ENCODE measurements at regions not wholly inside any gene's neighbourhood (a gene's known extent, or its start where the extent isn't known, plus 50 kb on each side); places are given as distances from the start of the nearest gene placed in this dataset.

DNA sequence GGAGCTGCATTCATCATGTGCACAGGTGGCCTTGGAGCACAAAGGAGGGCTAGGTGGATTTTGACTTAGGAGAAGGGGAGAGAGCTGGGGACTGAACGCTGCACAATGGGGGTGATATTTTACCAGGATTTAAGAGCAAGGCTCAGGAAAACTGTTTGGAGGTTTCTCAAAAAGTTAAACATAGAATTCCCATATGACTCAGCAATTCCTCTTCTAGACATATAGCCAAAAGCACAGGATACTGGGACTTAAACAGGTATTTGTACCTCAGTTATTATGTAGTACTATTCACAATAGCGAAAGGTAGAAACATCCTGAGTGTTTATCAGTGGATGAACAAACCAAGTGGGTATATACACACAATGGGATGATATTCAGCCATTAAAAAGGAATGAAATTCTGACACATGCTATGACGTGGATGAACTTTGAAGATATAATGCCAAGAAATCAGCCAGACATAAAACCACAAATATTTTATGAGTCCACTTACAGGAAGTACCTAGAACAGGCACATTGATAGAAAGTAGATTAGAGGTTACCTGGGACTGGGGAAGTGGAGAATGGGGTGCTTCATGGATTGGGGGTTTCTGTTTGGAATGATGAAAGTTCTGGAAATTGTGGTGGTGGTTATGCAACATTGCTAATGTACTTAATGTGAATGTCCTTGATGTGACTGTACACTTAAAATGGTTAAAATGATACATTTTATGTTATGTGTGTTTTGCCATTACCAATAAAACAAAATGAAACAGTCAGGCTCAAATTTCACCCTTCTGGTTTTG lies 216.9 kb downstream of the HAUS1 start:
- POLR2A ChIA-PET (ENCODE audit: unreplicated experiment), result interaction anchor here (0.6 kb wide), 1 partner anchor 61 kb away, joined by 3 read pairs; no protein-coding TSS in a partner anchor
- Histone ChIP-seq H3K36me3 (ENCODE audit: low read depth, low read length) (no peaks in the 10 kb centered on the region), H3K9me3 (ENCODE audit: low read length) (no peaks in the 10 kb centered on the region), H3K79me2 (ENCODE audit: low read length) (no peaks in the 10 kb centered on the region), H3K27ac (ENCODE audit: low read length) (peak overlapping the region; percentile 99), H3K4me2 (ENCODE audit: low read length) (peak overlapping the region; percentile 84), H3K4me1 (ENCODE audit: insufficient read depth, low read length) (peaks cover 53% of the 10 kb centered on the region), H3F3A (ENCODE audit: low read length, unreplicated experiment) (no peaks in the 10 kb centered on the region), H3K4me3 (ENCODE audit: low read length) (peak overlapping the region; percentile 25; the same call in 1 of the 2 replicates), H3K9me2 (replicated peaks; ENCODE audit: low read length) (no peaks in the 10 kb centered on the region), H3K9ac (ENCODE audit: low read length) (peak overlapping the region; percentile 81), H3K27me3 (ENCODE audit: low read length) (no peaks in the 10 kb centered on the region), H4K20me1 (ENCODE audit: low read length) (no peaks in the 10 kb centered on the region), H2AFZ (ENCODE audit: low read length) (no peak overlapping the region)
- ATAC-seq (peak; percentile 34), DNase-seq (peak; percentile 81)
- intact Hi-C loops (cut with micrococcal nuclease), result loop anchor here (5.0 kb wide), 1 partner anchor 146 kb away; no protein-coding TSS in a partner anchor
- TF ChIP-seq EZH2 (IDR thresholded peaks at IDR 0.05; ENCODE audit: low read length, unreplicated experiment) (no peak), EZH2phosphoT487 (IDR thresholded peaks at IDR 0.05; ENCODE audit: borderline replicate concordance, low read length) (no peak)
- CTCF ChIA-PET, result interaction anchor here (0.6 to 1.4 kb wide), 2 partner anchors 40 to 59 kb away, joined by 3 to 4 read pairs; no protein-coding TSS in a partner anchor
- BruUV-seq (replicated peaks), result no TSS peak

DNA sequence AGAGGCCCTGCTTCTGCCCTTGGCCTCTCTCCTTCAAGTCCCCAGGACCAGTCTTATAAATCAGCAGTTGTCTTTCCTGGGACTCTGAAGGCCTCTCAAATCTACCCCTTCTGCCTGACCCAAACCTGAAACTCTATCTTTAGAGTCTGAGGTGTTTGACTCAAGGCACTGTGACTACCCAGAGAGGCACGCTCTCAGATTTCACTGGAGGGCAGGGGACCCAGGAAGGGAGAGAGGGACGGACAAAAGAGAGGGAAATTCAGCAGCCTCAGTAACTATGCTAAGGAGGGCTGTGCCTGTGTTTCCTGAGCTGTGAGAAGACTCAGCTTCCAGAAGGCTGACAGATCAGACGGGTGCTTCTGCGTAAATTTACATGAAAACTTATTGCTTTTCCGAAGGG lies 217.8 kb downstream of the HAUS1 start:
- Histone ChIP-seq H3K9ac (ENCODE audit: low read length) (peak overlapping the region; percentile 81), H3K27ac (ENCODE audit: low read length) (peak overlapping the region; percentile 99), H3K4me1 (ENCODE audit: insufficient read depth, low read length) (peaks cover 53% of the 10 kb centered on the region), H2AFZ (ENCODE audit: low read length) (no peak overlapping the region), H3K4me2 (ENCODE audit: low read length) (peak overlapping the region; percentile 84), H3F3A (ENCODE audit: low read length, unreplicated experiment) (no peaks in the 10 kb centered on the region), H3K36me3 (ENCODE audit: low read depth, low read length) (no peaks in the 10 kb centered on the region), H3K79me2 (ENCODE audit: low read length) (no peaks in the 10 kb centered on the region), H3K9me3 (ENCODE audit: low read length) (no peaks in the 10 kb centered on the region), H4K20me1 (ENCODE audit: low read length) (no peaks in the 10 kb centered on the region), H3K4me3 (ENCODE audit: low read length) (peak overlapping the region; percentile 43), H3K9me2 (replicated peaks; ENCODE audit: low read length) (no peaks in the 10 kb centered on the region), H3K27me3 (ENCODE audit: low read length) (no peaks in the 10 kb centered on the region)
- ChIA-PET POLR2A (ENCODE audit: unreplicated experiment) (interaction anchor here (0.6 kb wide), 1 partner anchor 62 kb away, joined by 3 read pairs; no protein-coding TSS in a partner anchor), CTCF (interaction anchor here (0.9 kb wide), 1 partner anchor 41 kb away, joined by 4 read pairs; no protein-coding TSS in a partner anchor)
- intact Hi-C loops (cut with micrococcal nuclease), result loop anchor here (1.0 to 5.0 kb wide), 3 partner anchors 11 to 145 kb away; no protein-coding TSS in a partner anchor
- TSS peak; percentile 83 for BruUV-seq (replicated peaks)
- DNase-seq (peak; percentile 72), ATAC-seq (peak; percentile 49)
- TF ChIP-seq EZH2 (IDR thresholded peaks at IDR 0.05; ENCODE audit: low read length, unreplicated experiment) (no peak), EZH2phosphoT487 (IDR thresholded peaks at IDR 0.05; ENCODE audit: borderline replicate concordance, low read length) (no peak), CTCF (conservative IDR thresholded peaks at IDR 0.05; ENCODE audit: low read depth, low read length) (no peak)

GRCh38 chr18:46322411-46322891 lies 218.3 kb downstream of the HAUS1 start:
- ATAC-seq, result peak; percentile 77
- Histone ChIP-seq H3K27ac (ENCODE audit: low read length) (peak overlapping the region; percentile 99), H3K9ac (ENCODE audit: low read length) (peak overlapping the region; percentile 81)

More at GRCh38 chr18:46322411-46322891, 218.3 kb downstream of the HAUS1 start:
- Histone ChIP-seq H3K27me3 (ENCODE audit: low read length) (no peaks in the 10 kb centered on the region), H3K36me3 (ENCODE audit: low read depth, low read length) (no peaks in the 10 kb centered on the region), H3K4me2 (ENCODE audit: low read length) (peak overlapping the region; percentile 84), H3K9me3 (ENCODE audit: low read length) (no peaks in the 10 kb centered on the region), H4K20me1 (ENCODE audit: low read length) (no peaks in the 10 kb centered on the region), H3K79me2 (ENCODE audit: low read length) (no peaks in the 10 kb centered on the region), H3K4me1 (ENCODE audit: insufficient read depth, low read length) (peaks cover 53% of the 10 kb centered on the region), H3F3A (ENCODE audit: low read length, unreplicated experiment) (no peaks in the 10 kb centered on the region), H3K4me3 (ENCODE audit: low read length) (peak overlapping the region; percentile 43), H3K9me2 (replicated peaks; ENCODE audit: low read length) (no peaks in the 10 kb centered on the region), H2AFZ (ENCODE audit: low read length) (0 out of 2 replicates have a peak overlapping the region, but pooled peaks have one; percentile 55)
- intact Hi-C loops (cut with micrococcal nuclease), result loop anchor here (1.0 to 5.0 kb wide), 3 partner anchors 11 to 145 kb away; no protein-coding TSS in a partner anchor
- BruUV-seq (replicated peaks), result no TSS peak
- peak; percentile 77 for DNase-seq
- POLR2A ChIA-PET (ENCODE audit: unreplicated experiment), result interaction anchor here (0.6 kb wide), 1 partner anchor 29 kb away, joined by 3 read pairs; no protein-coding TSS in a partner anchor
- no peak for TF ChIP-seq EZH2phosphoT487 (IDR thresholded peaks at IDR 0.05; ENCODE audit: borderline replicate concordance, low read length)
- TF ChIP-seq EZH2 (IDR thresholded peaks at IDR 0.05; ENCODE audit: low read length, unreplicated experiment), result no peak
- CTCF ChIA-PET, result interaction anchor here (0.9 kb wide), 1 partner anchor 41 kb away, joined by 4 read pairs; no protein-coding TSS in a partner anchor
